ENCODE measurements at regions not wholly inside any gene's neighbourhood (a gene's known extent, or its start where the extent isn't known, plus 50 kb on each side); places are given as distances from the start of the nearest gene placed in this dataset.

- no peak for TF ChIP-seq CTCF (IDR thresholded peaks at IDR 0.05; ENCODE audit: extremely low read depth in 1 of 2, insufficient read depth in 1 of 2, low read depth in 1 of 2, low read length in 2 of 2)
- no peak for TF ChIP-seq POLR2A (IDR thresholded peaks at IDR 0.05; ENCODE audit: low read depth, low read length)
Measured at GRCh38 chr11:119970555-119971304, 167.2 kb downstream of the TRIM29 start.

Measured in endothelial cell of umbilical vein (primary cell).